H1 (cell line): ENCODE measurements at regions not wholly inside any gene's neighbourhood (a gene's known extent, or its start where the extent isn't known, plus 50 kb on each side); places are given as distances from the start of the nearest gene placed in this dataset.

Experiments
- CTCF ChIA-PET: fragments of 300-600 bp; sonication (Branson Sonifier 250); formaldehyde crosslinking; loops from one replicate; lab custom pipeline; 2021; ENCODE audit not compliant: partially characterized antibody; lab: Charles Lee
- POLR2A ChIA-PET: fragments of 300-600 bp; sonication (Branson Sonifier 250); formaldehyde crosslinking; loops from one replicate; lab custom pipeline; 2021; ENCODE audit warnings: inconsistent platforms; ENCODE audit not compliant: partially characterized antibody; lab: Charles Lee
- DNase-seq, 2 experiments: peaks; one replicate each; pipeline versions ENCODE4 v3.0.0 to v3.0.0-alpha.2; 2010 to 2022; ENCODE audit warnings: low spot score in 2 of 2, low read depth in 1 of 2, mixed read lengths in 1 of 2
- FAIRE-seq: peaks from 2 replicates; lab custom pipeline; 2011; peaks lifted over from hg19 to GRCh38; lab: Jason Lieb, UNC
- H2AFZ ChIP-seq: 2 replicates; pipeline ENCODE4 v1.8.1; 2012; ENCODE audit warnings: low read length, inconsistent platforms
- H2AK5ac ChIP-seq: 2 replicates; pipeline ENCODE4 v1.6.1; 2013; ENCODE audit warnings: low read depth, low read length
- H2BK120ac ChIP-seq: replicated peaks from 2 replicates; pipeline ENCODE3; 2013; ENCODE audit warnings: low read depth, low read length, inconsistent platforms
- H2BK12ac ChIP-seq: 2 replicates; pipeline ENCODE4 v1.6.1; 2013; ENCODE audit warnings: low read depth, low read length
- H2BK15ac ChIP-seq: 2 replicates; pipeline ENCODE4 v1.6.1; 2013; ENCODE audit warnings: low read length
- H2BK20ac ChIP-seq: 2 replicates; pipeline ENCODE4 v1.6.1; 2013; ENCODE audit warnings: low read length
- H2BK5ac ChIP-seq: 2 replicates; pipeline ENCODE4 v1.6.1; 2013; ENCODE audit warnings: low read depth, low read length
- H3K14ac ChIP-seq: 2 replicates; pipeline ENCODE4 v1.6.1; 2013; ENCODE audit warnings: inconsistent platforms; ENCODE audit not compliant: insufficient read length
- H3K18ac ChIP-seq: 2 replicates; pipeline ENCODE4 v1.6.1; 2013; ENCODE audit warnings: low read length; ENCODE audit errors: extremely low read depth
- H3K23ac ChIP-seq: 2 replicates; pipeline ENCODE4 v1.6.1; 2013; ENCODE audit warnings: inconsistent platforms; ENCODE audit not compliant: insufficient read length
- H3K23me2 ChIP-seq: 2 replicates; pipeline ENCODE4 v1.6.1; 2013; ENCODE audit warnings: low read depth, low read length
- H3K27ac ChIP-seq: 2 replicates; pipeline ENCODE4 v1.6.1; 2011; ENCODE audit warnings: low read depth, low read length, inconsistent platforms
- H3K27me3 ChIP-seq, 4 experiments: replicated peaks in 1 of 4; 1 replicate in 1 of 4; 2 replicates in 3 of 4; pipeline versions ENCODE4 v1.6.1 to v1.8.1; 2011 to 2013; ENCODE audit warnings: low read length in 3 of 4, mild to moderate bottlenecking in 3 of 4, inconsistent platforms in 2 of 4, mixed read lengths in 2 of 4, moderate library complexity in 1 of 4; ENCODE audit not compliant: control insufficient read depth in 3 of 4, insufficient read depth in 3 of 4; ENCODE audit errors: extremely low read depth in 1 of 4
- H3K36me3 ChIP-seq, 4 experiments: 2 replicates each; pipeline versions ENCODE4 v1.6.1 to v1.8.1; 2011 to 2013; ENCODE audit warnings: mild to moderate bottlenecking in 4 of 4, low read length in 3 of 4, moderate library complexity in 2 of 4, control low read depth in 1 of 4, inconsistent platforms in 1 of 4; ENCODE audit not compliant: insufficient read depth in 4 of 4, control insufficient read depth in 2 of 4
- H3K4ac ChIP-seq: replicated peaks from 2 replicates; pipeline ENCODE3; 2013; ENCODE audit warnings: low read length, low read depth, mixed read lengths, inconsistent platforms; ENCODE audit not compliant: insufficient read length
- H3K4me1 ChIP-seq, 4 experiments: replicated peaks in 1 of 4; 1 replicate in 1 of 4; 2 replicates in 3 of 4; pipeline versions ENCODE4 v1.6.1 to v1.8.1; 2011 to 2013; ENCODE audit warnings: low read length in 3 of 4, inconsistent platforms in 2 of 4, mixed read lengths in 1 of 4; ENCODE audit not compliant: insufficient read depth in 4 of 4, control insufficient read depth in 3 of 4
- H3K4me2 ChIP-seq, 2 experiments: 2 replicates each; pipeline versions ENCODE4 v1.6.1 to v1.8.1; 2011 to 2013; ENCODE audit warnings: low read depth in 2 of 2, low read length in 2 of 2, control low read depth in 1 of 2, inconsistent platforms in 1 of 2, mild to moderate bottlenecking in 1 of 2; ENCODE audit not compliant: insufficient read depth in 1 of 2
- H3K4me3 ChIP-seq, 4 experiments: fragments of 200-600, 300-600 bp in 1 of 4; sonication (generic), shearing (Covaris generic), sonication (Bioruptor Twin) in 1 of 4; 2 replicates each; pipeline versions ENCODE4 v1.5.1 to v1.8.1; 2011 to 2016; ENCODE audit warnings: low read length in 4 of 4, low read depth in 3 of 4, control low read depth in 2 of 4, inconsistent platforms in 2 of 4, mild to moderate bottlenecking in 2 of 4, mixed read lengths in 1 of 4, moderate library complexity in 1 of 4; ENCODE audit not compliant: insufficient read depth in 2 of 4; ENCODE audit errors: extremely low read depth in 1 of 4
- H3K56ac ChIP-seq: replicated peaks from 2 replicates; pipeline ENCODE3; 2013; ENCODE audit warnings: low read depth, mild to moderate bottlenecking, mixed read lengths, low read length, inconsistent platforms; ENCODE audit not compliant: insufficient read length
- H3K79me1 ChIP-seq: 2 replicates; pipeline ENCODE4 v1.6.1; 2013; ENCODE audit warnings: low read depth, low read length, control low read depth
- H3K79me2 ChIP-seq, 2 experiments: 2 replicates each; pipeline versions ENCODE4 v1.6.1 to v1.8.1; 2012 to 2013; ENCODE audit warnings: low read length in 2 of 2, mild to moderate bottlenecking in 2 of 2, inconsistent platforms in 1 of 2; ENCODE audit not compliant: insufficient read depth in 2 of 2, control insufficient read depth in 1 of 2
- H3K9ac ChIP-seq, 4 experiments: replicated peaks in 1 of 4; 1 replicate in 1 of 4; 2 replicates in 3 of 4; pipeline versions ENCODE4 v1.6.1 to v1.8.1; 2011 to 2013; ENCODE audit warnings: low read depth in 3 of 4, low read length in 3 of 4, control low read depth in 2 of 4, mild to moderate bottlenecking in 2 of 4, moderate library complexity in 2 of 4, inconsistent platforms in 1 of 4; ENCODE audit errors: extremely low read depth in 1 of 4
- H3K9me3 ChIP-seq, 2 experiments: 2 replicates each; pipeline versions ENCODE4 v1.6.1 to v1.8.1; 2012 to 2013; ENCODE audit warnings: mild to moderate bottlenecking in 2 of 2, moderate library complexity in 2 of 2, control low read depth in 1 of 2, inconsistent platforms in 1 of 2, low read depth in 1 of 2, low read length in 1 of 2, mixed read lengths in 1 of 2; ENCODE audit not compliant: insufficient read depth in 2 of 2
- H4K20me1 ChIP-seq, 2 experiments: replicated peaks in 1 of 2; 2 replicates each; pipeline versions ENCODE3 to v1.8.1; 2011 to 2013; ENCODE audit warnings: inconsistent platforms in 2 of 2, low read length in 2 of 2, mild to moderate bottlenecking in 1 of 2; ENCODE audit not compliant: insufficient read depth in 2 of 2, control insufficient read depth in 1 of 2
- H4K5ac ChIP-seq: 2 replicates; pipeline ENCODE4 v1.6.1; 2013; ENCODE audit warnings: low read length, low read depth, mixed read lengths, inconsistent platforms; ENCODE audit not compliant: insufficient read length
- H4K8ac ChIP-seq: 2 replicates; pipeline ENCODE4 v1.8.0; 2013; ENCODE audit warnings: mild to moderate bottlenecking, moderate library complexity, low read length, inconsistent platforms; ENCODE audit not compliant: insufficient read depth; ENCODE audit errors: extremely low read depth
- H4K91ac ChIP-seq: replicated peaks from 2 replicates; pipeline ENCODE3; 2013; ENCODE audit warnings: low read length, mixed read lengths, inconsistent platforms; ENCODE audit not compliant: insufficient read length
- JUND ChIP-seq: IDR thresholded peaks from 2 replicates; pipeline ENCODE4 v1.6.1; 2011; ENCODE audit warnings: mild to moderate bottlenecking, improper control_type of control experiment, low read length
- SUZ12 ChIP-seq: fragments of 200-600 bp; sonication (generic); IDR thresholded peaks from 2 replicates; pipeline ENCODE4 v1.6.1; 2012; ENCODE audit warnings: mild to moderate bottlenecking, inconsistent platforms, low read length, moderate library complexity, mixed read lengths
- WGBS, 2 experiments: shearing (Covaris generic) in 1 of 2; methylation state at CpG; one replicate each; pipeline versions ENCODE4 v1.1.6 to v1.1.7; 2013 to 2015; ENCODE audit warnings: low lambda C conversion rate in 2 of 2, mixed read lengths in 2 of 2, inconsistent platforms in 1 of 2, low coverage in 1 of 2, missing lambda C conversion rate in 1 of 2; ENCODE audit not compliant: insufficient replicate concordance in 2 of 2, insufficient coverage in 1 of 2, insufficient read length in 1 of 2; ENCODE audit errors: extremely low coverage in 1 of 2, missing lambda C conversion rate in 1 of 2; 5-methylcytosine and 5-hydroxymethylcytosine counted together

GRCh38 chr2:129361688-129362087, 617.8 kb upstream of the RAB6C start:
- Histone ChIP-seq H2AFZ (no peak overlapping the region), H3K4me3 (no peak overlapping the region), H2BK120ac (no peak overlapping the region), H3K36me3 (no peaks in the 10 kb centered on the region), H3K23me2 (no peaks in the 10 kb centered on the region), H3K14ac (no peak overlapping the region), H2AK5ac (no peak overlapping the region), H3K27me3 (no peaks in the 10 kb centered on the region)
- CTCF ChIA-PET, result interaction anchor here (1.1 to 1.4 kb wide), 3 partner anchors 9 to 387 kb away, joined by 3 to 6 read pairs (median 4); no protein-coding TSS in a partner anchor
- TF ChIP-seq SUZ12 (no peak), JUND (no peak)
- TF ChIP-seq, all 59 proteins: peak for 0
- H4K91ac ChIP-seq, result no peak overlapping the region
- no peak overlapping the region for H2BK5ac ChIP-seq
- DNase-seq (no peak), FAIRE-seq (no peak)
- no peak overlapping the region for H3K4ac ChIP-seq
- no peak overlapping the region for H3K18ac ChIP-seq
- no peaks in the 10 kb centered on the region for H3K79me2 ChIP-seq
- no peak overlapping the region for H3K56ac ChIP-seq
- no peak overlapping the region for H3K4me2 ChIP-seq
- H2BK15ac ChIP-seq, result no peak overlapping the region
- H2BK20ac ChIP-seq, result no peak overlapping the region
- no peak overlapping the region for H3K27ac ChIP-seq
- WGBS, 2 experiments, result 94% methylated on average over 3 of the region's 3 CpGs; no CpG with 5 or more reads in 1 of the 2 experiments
- POLR2A ChIA-PET, result no interaction called here
- H2BK12ac ChIP-seq, result no peak overlapping the region
- no peak overlapping the region for H3K9ac ChIP-seq
- H3K79me1 ChIP-seq, result no peaks in the 10 kb centered on the region
- no peak overlapping the region for H3K23ac ChIP-seq
- no peaks in the 10 kb centered on the region for H3K4me1 ChIP-seq
- H4K20me1 ChIP-seq, result no peaks in the 10 kb centered on the region
- no peak overlapping the region for H4K8ac ChIP-seq
- H4K5ac ChIP-seq, result no peak overlapping the region
- no peaks in the 10 kb centered on the region; a peak in 1 of 4 replicates for H3K9me3 ChIP-seq
